IMR-90 (cell line): ENCODE measurements at regions not wholly inside any gene's neighbourhood (a gene's known extent, or its start where the extent isn't known, plus 50 kb on each side); places are given as distances from the start of the nearest gene placed in this dataset.

Experiments used
- BHLHE40 ChIP-seq: fragments of 150-350 bp; IDR thresholded peaks from 2 replicates; pipeline ENCODE4 v1.6.1; 2016; ENCODE audit warnings: mild to moderate bottlenecking, low read depth, low read length
- CTCF ChIP-seq: conservative IDR thresholded peaks from 2 replicates; pipeline ENCODE4 v1.5.1; 2012; ENCODE audit warnings: mild to moderate bottlenecking, low read depth, low read length, improper control_type of control experiment
- ELK1 ChIP-seq: fragments of 150-350 bp; IDR thresholded peaks from 2 replicates; pipeline ENCODE4 v1.6.1; 2016; ENCODE audit warnings: low read depth, mild to moderate bottlenecking, low read length, moderate library complexity, borderline replicate concordance
- POLR2A ChIP-seq: IDR thresholded peaks from 2 replicates; pipeline ENCODE4 v1.6.1; 2012; ENCODE audit warnings: mild to moderate bottlenecking, low read depth, low read length
- RFX5 ChIP-seq: IDR thresholded peaks from 2 replicates; pipeline ENCODE4 v1.8.0; 2012; ENCODE audit warnings: low read depth, mild to moderate bottlenecking, low read length, moderate library complexity

- TF ChIP-seq BHLHE40 (no peak), CTCF (no peak), POLR2A (no peak), RFX5 (no peak), ELK1 (no peak)
Measured at GRCh38 chr3:118781232-118781631, 253.4 kb downstream of the IGSF11 start.
